Erythroblast (primary cell): ENCODE measurements at regions not wholly inside any gene's neighbourhood (a gene's known extent, or its start where the extent isn't known, plus 50 kb on each side); places are given as distances from the start of the nearest gene placed in this dataset.

Experiments
- GATA1 ChIP-seq: IDR thresholded peaks from 2 replicates; pipeline ENCODE4 v1.6.1; 2011; ENCODE audit warnings: low read depth, mild to moderate bottlenecking, control low read depth, low read length, moderate library complexity
- POLR2A ChIP-seq: IDR thresholded peaks from 2 replicates; pipeline ENCODE4 v1.6.1; 2011; ENCODE audit warnings: mild to moderate bottlenecking, low read length

GRCh38 chr7:156022483-156023459 is 210.5 kb upstream of the SHH start:
- TF ChIP-seq POLR2A (no peak), GATA1 (no peak)
